ENCODE measurements at regions not wholly inside any gene's neighbourhood (a gene's known extent, or its start where the extent isn't known, plus 50 kb on each side); places are given as distances from the start of the nearest gene placed in this dataset.

- TF ChIP-seq, protein P1, sequence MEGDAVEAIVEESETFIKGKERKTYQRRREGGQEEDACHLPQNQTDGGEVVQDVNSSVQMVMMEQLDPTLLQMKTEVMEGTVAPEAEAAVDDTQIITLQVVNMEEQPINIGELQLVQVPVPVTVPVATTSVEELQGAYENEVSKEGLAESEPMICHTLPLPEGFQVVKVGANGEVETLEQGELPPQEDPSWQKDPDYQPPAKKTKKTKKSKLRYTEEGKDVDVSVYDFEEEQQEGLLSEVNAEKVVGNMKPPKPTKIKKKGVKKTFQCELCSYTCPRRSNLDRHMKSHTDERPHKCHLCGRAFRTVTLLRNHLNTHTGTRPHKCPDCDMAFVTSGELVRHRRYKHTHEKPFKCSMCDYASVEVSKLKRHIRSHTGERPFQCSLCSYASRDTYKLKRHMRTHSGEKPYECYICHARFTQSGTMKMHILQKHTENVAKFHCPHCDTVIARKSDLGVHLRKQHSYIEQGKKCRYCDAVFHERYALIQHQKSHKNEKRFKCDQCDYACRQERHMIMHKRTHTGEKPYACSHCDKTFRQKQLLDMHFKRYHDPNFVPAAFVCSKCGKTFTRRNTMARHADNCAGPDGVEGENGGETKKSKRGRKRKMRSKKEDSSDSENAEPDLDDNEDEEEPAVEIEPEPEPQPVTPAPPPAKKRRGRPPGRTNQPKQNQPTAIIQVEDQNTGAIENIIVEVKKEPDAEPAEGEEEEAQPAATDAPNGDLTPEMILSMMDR (IDR thresholded peaks at IDR 0.05) = no peak; the same call in 1 of the 2 replicates
- no peak for TF ChIP-seq POLR2AphosphoS5 (IDR thresholded peaks at IDR 0.05; ENCODE audit: low read depth, low read length)
- no peak for TF ChIP-seq TCF7L2 (IDR thresholded peaks at IDR 0.05; ENCODE audit: low read depth, low read length)
Measured at GRCh38 chr16:86073103-86073625, 174.2 kb downstream of the IRF8 start.

Data from Panc1 (cell line).